ENCODE measurements at regions not wholly inside any gene's neighbourhood (a gene's known extent, or its start where the extent isn't known, plus 50 kb on each side); places are given as distances from the start of the nearest gene placed in this dataset.
"Not testable (repeated sequence)": the region's sequence is repeated elsewhere in the genome, so short reads cannot be mapped to it uniquely, and the experiment has no call there.

GRCh38 chr1:178603926-178604325, 91.0 kb downstream of the TEX35 start:
- H3K27ac ChIP-seq = no peak overlapping the region
- H3K4me1 ChIP-seq = no peaks in the 10 kb centered on the region
- DNase-seq (no peak), ATAC-seq (no peak)
- no peaks in the 10 kb centered on the region for H3K36me3 ChIP-seq
- H3K4me3 ChIP-seq = no peak overlapping the region
- no peak for TF ChIP-seq CTCF (IDR thresholded peaks at IDR 0.05)
- no peaks in the 10 kb centered on the region for H3K27me3 ChIP-seq
- intact Hi-C loops (cut with DNase I) = no loop called here
- no peaks in the 10 kb centered on the region for H3K9me3 ChIP-seq

GRCh38 chr1:178606839-178607238, 93.9 kb downstream of the TEX35 start:
- ATAC-seq (no peak), DNase-seq (no peak)
- Histone ChIP-seq H3K27me3 (no peaks in the 10 kb centered on the region), H3K36me3 (no peaks in the 10 kb centered on the region), H3K4me1 (no peaks in the 10 kb centered on the region), H3K27ac (no peak overlapping the region), H3K4me3 (no peak overlapping the region), H3K9me3 (no peaks in the 10 kb centered on the region)
- TF ChIP-seq CTCF (IDR thresholded peaks at IDR 0.05) = no peak
- intact Hi-C loops (cut with DNase I) = no loop called here

- H3K9me3 ChIP-seq = no peaks in the 10 kb centered on the region
- intact Hi-C loops (cut with DNase I) = no loop called here
- no peaks in the 10 kb centered on the region for H3K4me1 ChIP-seq
- no peak for DNase-seq
- H3K27me3 ChIP-seq = no peaks in the 10 kb centered on the region
- H3K36me3 ChIP-seq = no peaks in the 10 kb centered on the region
- no peak overlapping the region for H3K4me3 ChIP-seq
- no peak for ATAC-seq
- no peak overlapping the region for H3K27ac ChIP-seq
- no peak for TF ChIP-seq CTCF (IDR thresholded peaks at IDR 0.05)
These were observed 95.0 kb downstream of the TEX35 start for GRCh38 chr1:178607718-178608408.

- TF ChIP-seq CTCF (IDR thresholded peaks at IDR 0.05) = no peak
These were observed 96.1 kb downstream of the TEX35 start for GRCh38 chr1:178609015-178609414.

GRCh38 chr1:178610690-178611410, 97.9 kb downstream of the TEX35 start:
- H3K4me3 ChIP-seq; DNase-seq; intact Hi-C loops (cut with DNase I); H3K9me3 ChIP-seq; H3K27ac ChIP-seq; H3K4me1 ChIP-seq; ATAC-seq; H3K36me3 ChIP-seq; H3K27me3 ChIP-seq: not testable (repeated sequence)

More at GRCh38 chr1:178609015-178609414, 96.1 kb downstream of the TEX35 start:
- H3K9me3 ChIP-seq = no peaks in the 10 kb centered on the region
- intact Hi-C loops (cut with DNase I) = no loop called here
- H3K36me3 ChIP-seq = no peaks in the 10 kb centered on the region
- H3K4me1 ChIP-seq = no peaks in the 10 kb centered on the region
- H3K27me3 ChIP-seq = no peaks in the 10 kb centered on the region
- DNase-seq (peak in 1 of 4 donors; percentile 13), ATAC-seq (peak; percentile 26)
- no peak overlapping the region for H3K4me3 ChIP-seq
- H3K27ac ChIP-seq = no peak overlapping the region

Data from left lung (tissue), 4 donors.